Esophagus squamous epithelium (tissue), 5 donors: ENCODE measurements at regions not wholly inside any gene's neighbourhood (a gene's known extent, or its start where the extent isn't known, plus 50 kb on each side); places are given as distances from the start of the nearest gene placed in this dataset.

Experiments
- DNase-seq: peaks from one replicate; lab custom pipeline; 2025; lab: John Stamatoyannopoulos, UW
- H3K27ac ChIP-seq, 4 donors: fragments of 200-600 bp; sonication (generic); one replicate each; pipeline ENCODE4 v1.5.1; 2016 to 2019; ENCODE audit warnings: mild to moderate bottlenecking in 1 of 4
- H3K27me3 ChIP-seq, 4 donors: fragments of 200-600 bp; sonication (generic); 1 replicate in 3 of 4; 2 replicates in 1 of 4; pipeline versions ENCODE4 v1.5.1 to v1.6.0; 2017 to 2021; ENCODE audit warnings: antibody characterized with exemption in 1 of 4
- H3K36me3 ChIP-seq, 3 donors: fragments of 200-600 bp; sonication (generic); one replicate each; pipeline ENCODE4 v1.5.1; 2016 to 2019
- H3K4me1 ChIP-seq, 3 donors: fragments of 200-600 bp; sonication (generic); one replicate each; pipeline ENCODE4 v1.5.1; 2017 to 2019
- H3K4me3 ChIP-seq, 4 donors: fragments of 200-600 bp; sonication (generic); 1 replicate in 3 of 4; 2 replicates in 1 of 4; pipeline ENCODE4 v1.5.1; 2016 to 2019; ENCODE audit warnings: mild to moderate bottlenecking in 2 of 4, moderate library complexity in 1 of 4
- H3K9me3 ChIP-seq, 3 donors: fragments of 200-600 bp; sonication (generic); one replicate each; pipeline ENCODE4 v1.5.1; 2016 to 2019
- CTCF ChIP-seq, 6 experiments: fragments of 450-650 bp in 4 of 6; fragments of 200-600 bp in 2 of 6; sonication (generic) in 2 of 6; IDR thresholded peaks; one replicate each; pipeline ENCODE4 v1.5.1; 2016 to 2019; ENCODE audit warnings: antibody characterized with exemption in 6 of 6, mild to moderate bottlenecking in 4 of 6, moderate library complexity in 4 of 6
- POLR2A ChIP-seq, 4 donors: fragments of 450-650 bp; IDR thresholded peaks; one replicate each; pipeline ENCODE4 v1.6.1; 2017; ENCODE audit warnings: antibody characterized with exemption in 4 of 4, mild to moderate bottlenecking in 4 of 4, moderate library complexity in 3 of 4
- WGBS, 2 donors: methylation state at CpG; one replicate each; pipeline ENCODE4 v1.1.5; 2018; 5-methylcytosine and 5-hydroxymethylcytosine counted together
- intact Hi-C: fragments of 100-400 bp; cut with DNase I; formaldehyde crosslinking; loops from one replicate; pipeline ENCODE4 v1.15.0; 2022
- donor health status: DM: yes; HTN: yes; CAD: no.

- intact Hi-C loops = no loop called here
- DNase-seq = no peak
- no peaks in the 10 kb centered on the region for H3K36me3 ChIP-seq
- no peak overlapping the region for H3K27ac ChIP-seq
- no peaks in the 10 kb centered on the region for H3K4me1 ChIP-seq
- H3K9me3 ChIP-seq = no peaks in the 10 kb centered on the region
- no peaks in the 10 kb centered on the region for H3K27me3 ChIP-seq
- 64 to 82% methylated on average over 3 of the region's 3 CpGs for WGBS, 2 donors
- no peak overlapping the region for H3K4me3 ChIP-seq
- TF ChIP-seq CTCF (IDR thresholded peaks at IDR 0.05) (no peak), POLR2A (IDR thresholded peaks at IDR 0.05) (no peak)
These were observed 680.0 kb downstream of the RNF144B start for GRCh38 chr6:19067165-19067564.

GRCh38 chr6:19070520-19070919 lies 683.4 kb downstream of the RNF144B start:
- TF ChIP-seq POLR2A (IDR thresholded peaks at IDR 0.05) (no peak), CTCF (IDR thresholded peaks at IDR 0.05) (no peak)
- no peaks in the 10 kb centered on the region for H3K4me1 ChIP-seq
- peaks cover 0 to 3% (median 0%) of the 10 kb centered on the region in 3 donors for H3K9me3 ChIP-seq
- no peak for DNase-seq
- no peak overlapping the region for H3K4me3 ChIP-seq
- no peaks in the 10 kb centered on the region for H3K27me3 ChIP-seq
- no peaks in the 10 kb centered on the region for H3K36me3 ChIP-seq
- intact Hi-C loops = no loop called here
- H3K27ac ChIP-seq = no peak overlapping the region

- no peak for DNase-seq
- Histone ChIP-seq H3K36me3 (no peaks in the 10 kb centered on the region), H3K9me3 (no peaks in the 10 kb centered on the region), H3K4me1 (no peaks in the 10 kb centered on the region), H3K4me3 (no peak overlapping the region), H3K27me3 (no peaks in the 10 kb centered on the region), H3K27ac (no peak overlapping the region)
- 52 to 84% methylated on average over 1 of the region's 1 CpG for WGBS, 2 donors
- no peak for TF ChIP-seq CTCF (IDR thresholded peaks at IDR 0.05)
- no peak for TF ChIP-seq POLR2A (IDR thresholded peaks at IDR 0.05)
- intact Hi-C loops = no loop called here
These were observed 696.7 kb downstream of the RNF144B start for GRCh38 chr6:19083801-19084200.

DNA sequence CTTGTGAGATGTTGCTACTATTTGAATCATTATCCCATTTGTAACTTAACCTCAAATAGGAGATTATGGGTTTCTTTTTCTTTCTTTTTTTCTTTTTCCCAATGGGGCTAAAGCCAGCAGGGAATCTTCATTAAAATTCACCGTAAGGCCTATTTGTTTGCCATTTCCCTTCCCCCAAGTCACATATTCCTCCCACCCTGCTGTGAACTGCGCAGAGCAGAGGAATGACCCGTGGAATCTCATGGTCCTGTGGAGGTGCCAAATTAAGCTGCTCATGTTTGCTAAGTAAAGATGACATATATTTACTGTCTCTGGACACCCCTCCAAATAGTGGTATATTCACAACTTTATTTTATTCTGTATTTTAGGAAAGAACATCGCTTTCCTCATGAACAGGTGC lies 699.3 kb downstream of the RNF144B start:
- no peak for DNase-seq
- Histone ChIP-seq H3K27me3 (no peaks in the 10 kb centered on the region), H3K4me3 (no peak overlapping the region), H3K9me3 (no peaks in the 10 kb centered on the region), H3K27ac (no peak overlapping the region), H3K36me3 (no peaks in the 10 kb centered on the region), H3K4me1 (no peaks in the 10 kb centered on the region)
- TF ChIP-seq CTCF (IDR thresholded peaks at IDR 0.05) = no peak
- TF ChIP-seq POLR2A (IDR thresholded peaks at IDR 0.05) = no peak
- intact Hi-C loops = no loop called here
- 76 to 89% methylated on average over 4 of the region's 4 CpGs for WGBS, 2 donors

DNA sequence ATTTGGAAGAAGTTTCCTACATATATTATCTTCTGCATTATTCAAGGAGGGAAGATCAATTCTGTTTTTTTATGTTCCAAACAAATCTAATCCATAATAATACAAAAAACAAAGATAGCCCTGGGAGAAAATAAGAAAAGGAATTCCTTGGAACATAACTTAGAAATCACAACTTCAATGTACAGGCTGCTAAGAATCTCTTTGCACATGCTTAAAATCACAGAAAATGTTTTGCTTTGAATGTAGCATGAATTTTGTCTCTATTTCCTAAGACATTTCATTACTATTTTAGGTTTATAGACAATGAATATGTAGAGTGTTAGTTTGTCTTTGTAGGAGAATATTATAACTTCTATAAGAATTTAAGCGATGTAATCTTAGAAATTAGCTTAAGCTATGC lies 700.1 kb downstream of the RNF144B start:
- WGBS, 2 donors = 81 to 94% methylated on average over 1 of the region's 1 CpG
- DNase-seq = no peak
- Histone ChIP-seq H3K27me3 (no peaks in the 10 kb centered on the region), H3K27ac (no peak overlapping the region), H3K4me3 (no peak overlapping the region), H3K36me3 (no peaks in the 10 kb centered on the region), H3K4me1 (no peaks in the 10 kb centered on the region), H3K9me3 (no peaks in the 10 kb centered on the region)
- intact Hi-C loops = no loop called here
- TF ChIP-seq POLR2A (IDR thresholded peaks at IDR 0.05) = no peak
- TF ChIP-seq CTCF (IDR thresholded peaks at IDR 0.05) = no peak
